Left ventricle myocardium superior (tissue), 1 donor: ENCODE measurements at regions not wholly inside any gene's neighbourhood (a gene's known extent, or its start where the extent isn't known, plus 50 kb on each side); places are given as distances from the start of the nearest gene placed in this dataset.
"Not testable (repeated sequence)": the region's sequence is repeated elsewhere in the genome, so short reads cannot be mapped to it uniquely, and the experiment has no call there.

Experiments
- ATAC-seq: fragments of 200-7000 bp; cut with Tn5 transposase; one replicate; pipeline ENCODE4 v1.9.1; 2020; ENCODE audit warnings: mild to moderate bottlenecking, moderate library complexity
- DNase-seq: peaks from one replicate; pipeline ENCODE4 v3.0.0-alpha.2; 2020
- intact Hi-C: fragments of 100-400 bp; cut with micrococcal nuclease; formaldehyde crosslinking; loops from one replicate; pipeline ENCODE4 v1.11.0; 2022
- donor health status: DM: no; HTN: yes; CAD: no; lungs with severe emphysema.

- intact Hi-C loops, DNase-seq, ATAC-seq: not testable (repeated sequence)
These were observed 114.4 kb upstream of the ZNF469 start for GRCh38 chr16:88268186-88268970.

GRCh38 chr16:88270171-88270790 is 112.5 kb upstream of the ZNF469 start:
- DNase-seq, ATAC-seq, intact Hi-C loops: not testable (repeated sequence)

GRCh38 chr16:88271296-88271695 is 111.5 kb upstream of the ZNF469 start:
- intact Hi-C loops, DNase-seq, ATAC-seq: not testable (repeated sequence)

GRCh38 chr16:88271776-88272175 is 111.0 kb upstream of the ZNF469 start:
- DNase-seq, ATAC-seq, intact Hi-C loops: not testable (repeated sequence)

GRCh38 chr16:88272437-88272836 is 110.3 kb upstream of the ZNF469 start:
- DNase-seq, ATAC-seq, intact Hi-C loops: not testable (repeated sequence)

GRCh38 chr16:88274126-88274750 is 108.5 kb upstream of the ZNF469 start:
- intact Hi-C loops, DNase-seq: not testable (repeated sequence)
- ATAC-seq: peak; percentile 80

- intact Hi-C loops: no loop called here
- DNase-seq (no peak), ATAC-seq (peak; percentile 25)
These were observed 107.9 kb upstream of the ZNF469 start for GRCh38 chr16:88274847-88275246.

GRCh38 chr16:88275336-88276122 is 107.2 kb upstream of the ZNF469 start:
- DNase-seq, ATAC-seq, intact Hi-C loops: not testable (repeated sequence)

- ATAC-seq, intact Hi-C loops, DNase-seq: not testable (repeated sequence)
These were observed 106.6 kb upstream of the ZNF469 start for GRCh38 chr16:88276123-88276588.

- DNase-seq (peak; percentile 10), ATAC-seq (no peak)
- intact Hi-C loops: no loop called here
These were observed 106.2 kb upstream of the ZNF469 start for GRCh38 chr16:88276591-88276990.

- ATAC-seq: no peak
- peak; percentile 2 for DNase-seq
- intact Hi-C loops: no loop called here
These were observed 102.8 kb upstream of the ZNF469 start for GRCh38 chr16:88279998-88280397.

GRCh38 chr16:88281858-88282563 is 100.7 kb upstream of the ZNF469 start:
- no peak for ATAC-seq
- DNase-seq: peak; percentile 16
- intact Hi-C loops: no loop called here

- peak; percentile 54 for ATAC-seq
- DNase-seq: peak; percentile 16
- intact Hi-C loops: no loop called here
These were observed 100.0 kb upstream of the ZNF469 start for GRCh38 chr16:88282564-88283395.

- ATAC-seq: no peak
- intact Hi-C loops: no loop called here
- peak; percentile 8 for DNase-seq
These were observed 99.2 kb upstream of the ZNF469 start for GRCh38 chr16:88283596-88283995.

- intact Hi-C loops: no loop called here
- DNase-seq: peak; percentile 6
- ATAC-seq: no peak
These were observed 98.7 kb upstream of the ZNF469 start for GRCh38 chr16:88284101-88284500.

GRCh38 chr16:88284626-88285513 is 97.9 kb upstream of the ZNF469 start:
- intact Hi-C loops: no loop called here
- DNase-seq (peak; percentile 22), ATAC-seq (no peak)

- no peak for ATAC-seq
- intact Hi-C loops: no loop called here
- DNase-seq: no peak
These were observed 97.3 kb upstream of the ZNF469 start for GRCh38 chr16:88285514-88285822.
